ENCODE measurements at regions not wholly inside any gene's neighbourhood (a gene's known extent, or its start where the extent isn't known, plus 50 kb on each side); places are given as distances from the start of the nearest gene placed in this dataset.
"Not testable (repeated sequence)": the region's sequence is repeated elsewhere in the genome, so short reads cannot be mapped to it uniquely, and the experiment has no call there.

DNA sequence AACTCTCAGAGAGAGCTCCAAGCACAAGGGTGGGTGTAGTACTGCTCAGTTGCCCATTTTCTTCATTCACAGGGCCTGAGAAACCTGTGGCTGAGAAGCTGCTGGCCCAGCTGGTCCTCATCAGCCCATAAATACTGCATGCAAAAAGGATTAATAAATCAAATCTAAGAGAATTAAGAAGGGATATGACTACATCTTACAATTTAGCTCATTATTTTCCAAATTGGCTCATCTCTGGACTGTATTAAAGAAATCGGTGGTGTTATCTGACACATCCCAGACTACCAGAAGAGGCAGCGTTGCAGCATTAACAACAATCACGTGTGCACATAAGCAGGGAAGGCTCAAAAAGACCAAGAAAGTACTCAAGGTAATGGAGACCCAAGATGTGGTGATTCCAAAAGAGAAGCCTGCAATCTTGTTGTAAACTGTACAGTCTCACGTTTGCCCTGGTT is 90.7 kb downstream of the CD24 start:
- no peak for DNase-seq

GRCh38 chr6:106882601-106883518 is 91.7 kb downstream of the CD24 start:
- DNase-seq, result no peak

- DNase-seq, result no peak
These were observed 92.4 kb downstream of the CD24 start for GRCh38 chr6:106882138-106882537.

- no peak for DNase-seq
These were observed 93.6 kb downstream of the CD24 start for GRCh38 chr6:106880952-106881351.

- DNase-seq, result no peak
These were observed 98.7 kb downstream of the CD24 start for GRCh38 chr6:106875782-106876321.

DNA sequence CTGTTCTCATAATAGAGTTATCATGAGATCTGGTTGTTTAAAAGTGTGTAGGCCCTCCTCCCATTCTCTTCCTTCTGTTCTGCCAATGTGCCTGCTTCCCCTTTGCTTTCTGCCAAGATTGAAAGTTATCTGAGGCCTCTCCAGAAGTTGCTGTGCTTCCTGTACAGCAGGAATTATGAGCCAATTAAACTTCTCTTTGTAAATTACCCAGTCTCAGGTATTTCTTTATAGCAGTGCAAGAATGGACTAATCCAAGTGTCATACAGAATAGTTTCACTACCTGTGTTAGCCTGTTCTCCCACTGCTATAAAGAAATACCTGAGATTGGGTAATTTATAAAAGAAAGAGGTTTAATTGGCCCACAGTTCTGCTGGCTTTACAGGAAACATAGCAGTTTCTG is 100.0 kb downstream of the CD24 start:
- DNase-seq, result no peak

GRCh38 chr6:106872049-106872448 is 102.5 kb downstream of the CD24 start:
- no peak for DNase-seq

- no peak for DNase-seq
These were observed 103.5 kb downstream of the CD24 start for GRCh38 chr6:106870824-106871717.

DNA sequence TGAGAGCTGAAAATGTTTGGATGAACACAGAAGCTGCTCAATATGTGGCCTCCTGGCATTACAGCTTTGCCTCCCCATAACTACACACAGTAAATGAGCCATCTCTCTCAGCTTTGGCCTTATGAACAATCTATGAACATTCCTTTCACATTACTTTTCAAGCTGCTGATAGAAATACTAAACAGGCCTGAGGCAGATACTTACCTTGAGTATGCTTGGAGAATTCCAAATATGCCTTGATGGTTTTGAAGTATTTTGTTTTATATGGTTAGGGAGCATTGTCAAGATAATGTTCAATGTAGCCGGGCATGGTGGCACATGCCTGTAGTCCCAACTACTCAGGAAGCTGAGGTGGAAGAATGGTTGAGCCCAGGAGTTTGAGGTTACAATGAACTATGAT is 104.5 kb downstream of the CD24 start:
- no peak for DNase-seq

DNA sequence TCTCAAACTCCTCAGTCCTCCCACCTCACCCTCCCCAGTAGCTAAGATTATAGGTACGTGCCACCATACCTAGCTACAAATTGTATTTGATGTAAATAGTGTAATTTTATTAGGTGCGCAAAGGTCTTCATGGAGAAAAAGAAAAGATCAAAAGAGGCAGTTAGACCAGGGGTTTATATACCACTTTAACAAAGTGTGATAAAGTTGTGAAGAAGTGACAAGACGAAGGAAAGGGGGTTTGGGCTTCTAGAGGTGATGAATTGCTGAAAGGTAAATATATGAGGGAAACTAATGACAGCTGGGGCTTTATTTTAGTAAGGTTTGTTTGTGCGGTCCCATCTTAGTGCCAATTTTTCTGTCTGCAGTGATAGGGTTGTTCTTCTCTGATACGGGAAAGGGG is 105.3 kb downstream of the CD24 start:
- no peak for DNase-seq

DNA sequence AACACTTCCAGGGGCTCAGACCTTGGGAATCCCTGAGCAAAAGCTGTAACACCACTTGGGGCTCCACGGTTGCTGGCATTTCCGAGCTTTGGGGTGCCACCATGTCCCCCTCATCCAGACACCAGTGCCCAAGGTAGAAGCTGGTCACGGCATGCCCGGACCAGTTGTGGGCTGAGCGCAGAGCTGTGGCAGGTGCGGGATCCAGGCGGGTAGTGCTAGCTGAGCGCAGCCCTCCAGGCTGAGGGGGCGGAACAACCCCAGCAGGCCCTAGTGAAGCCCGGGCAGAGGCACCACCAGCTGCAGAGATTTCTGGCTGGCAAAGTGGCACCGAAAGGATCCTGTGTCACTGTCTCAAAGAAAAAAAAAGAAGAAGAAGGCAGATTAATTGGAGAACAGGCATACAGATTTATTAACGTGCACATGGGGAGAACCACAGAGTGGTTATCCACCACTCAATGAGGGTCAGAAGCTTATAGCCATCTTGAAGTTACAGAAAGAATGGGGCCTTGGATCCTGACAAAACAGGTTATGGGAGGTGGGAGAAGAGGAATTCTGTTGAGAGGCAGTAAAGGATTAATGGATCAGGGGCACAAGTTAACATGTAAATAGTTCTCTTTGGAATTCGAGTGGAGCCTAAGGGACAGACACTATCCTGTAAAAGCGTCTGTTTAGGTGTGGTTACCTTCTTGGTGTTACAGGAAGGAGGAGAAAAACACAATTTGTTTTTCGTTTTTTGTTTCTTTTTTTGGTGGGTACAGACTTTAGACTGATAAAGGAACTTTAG is 107.5 kb downstream of the CD24 start:
- no peak for DNase-seq

GRCh38 chr6:106862858-106863257 is 111.7 kb downstream of the CD24 start:
- DNase-seq, result no peak

DNA sequence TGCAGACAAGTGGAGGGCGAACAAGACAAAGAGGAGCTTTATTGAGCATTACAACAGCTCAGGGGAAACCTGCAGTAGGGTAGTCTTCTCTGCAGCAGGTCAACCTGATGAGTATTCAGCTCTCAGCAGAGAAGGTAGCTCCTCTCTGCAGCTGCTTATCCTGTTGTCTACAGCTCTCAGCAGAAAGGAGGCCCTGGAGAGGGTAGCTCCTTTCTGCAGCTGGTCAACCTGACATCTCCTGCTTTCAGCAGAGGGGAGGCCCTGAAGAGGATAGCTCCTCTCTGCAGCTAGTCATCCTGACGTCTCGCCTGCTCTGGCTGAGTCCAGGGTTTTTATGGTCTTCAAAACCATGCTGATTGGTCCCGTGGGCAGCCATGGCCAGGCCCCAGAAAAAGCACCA is 113.6 kb downstream of the CD24 start:
- DNase-seq, result no peak

GRCh38 chr6:106858653-106859092 is 115.9 kb downstream of the CD24 start:
- DNase-seq, result no peak

DNA sequence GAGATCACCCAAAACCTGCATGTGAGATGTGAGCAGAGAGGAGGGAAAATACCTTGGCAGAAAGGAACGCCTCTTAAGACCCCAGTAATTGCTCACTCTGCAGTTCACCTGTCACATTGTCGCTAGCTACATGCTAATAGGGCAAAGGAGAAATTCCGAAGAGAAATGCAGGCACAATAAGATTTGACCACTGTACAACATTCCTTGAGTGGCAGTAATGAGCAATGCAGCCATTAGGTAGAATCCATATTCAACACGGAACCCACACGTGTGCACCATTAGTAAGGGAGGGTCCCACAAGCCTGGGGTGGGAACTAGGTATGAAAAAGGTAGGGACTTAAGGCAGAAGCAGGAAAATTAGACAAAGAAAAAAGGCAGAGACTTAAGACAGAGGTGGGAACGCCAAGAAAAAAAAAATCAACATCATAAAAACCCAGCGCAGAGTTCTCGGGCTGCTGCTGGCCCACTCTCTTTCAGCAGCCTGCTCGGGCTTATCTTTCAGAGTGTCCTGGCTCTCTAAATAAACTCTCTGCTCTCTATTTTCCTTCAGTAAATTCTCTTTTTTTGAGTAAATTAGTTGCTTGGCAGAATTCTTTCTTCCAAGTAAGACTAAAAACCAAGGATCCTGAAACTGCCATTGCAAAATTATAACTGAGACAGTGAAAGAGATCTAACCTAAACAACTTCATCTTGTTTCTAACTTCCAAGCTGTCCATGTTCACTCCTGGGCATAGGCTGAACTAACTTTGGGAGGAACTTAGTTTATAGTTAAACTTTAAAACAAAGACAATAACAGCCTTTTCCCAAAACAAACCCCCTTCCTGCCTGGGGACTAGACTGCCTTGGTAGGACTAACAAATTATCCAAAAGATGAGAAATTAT is 116.5 kb downstream of the CD24 start:
- no peak for DNase-seq

- DNase-seq, result not testable (repeated sequence)
These were observed 117.2 kb downstream of the CD24 start for GRCh38 chr6:106857310-106857709.

DNA sequence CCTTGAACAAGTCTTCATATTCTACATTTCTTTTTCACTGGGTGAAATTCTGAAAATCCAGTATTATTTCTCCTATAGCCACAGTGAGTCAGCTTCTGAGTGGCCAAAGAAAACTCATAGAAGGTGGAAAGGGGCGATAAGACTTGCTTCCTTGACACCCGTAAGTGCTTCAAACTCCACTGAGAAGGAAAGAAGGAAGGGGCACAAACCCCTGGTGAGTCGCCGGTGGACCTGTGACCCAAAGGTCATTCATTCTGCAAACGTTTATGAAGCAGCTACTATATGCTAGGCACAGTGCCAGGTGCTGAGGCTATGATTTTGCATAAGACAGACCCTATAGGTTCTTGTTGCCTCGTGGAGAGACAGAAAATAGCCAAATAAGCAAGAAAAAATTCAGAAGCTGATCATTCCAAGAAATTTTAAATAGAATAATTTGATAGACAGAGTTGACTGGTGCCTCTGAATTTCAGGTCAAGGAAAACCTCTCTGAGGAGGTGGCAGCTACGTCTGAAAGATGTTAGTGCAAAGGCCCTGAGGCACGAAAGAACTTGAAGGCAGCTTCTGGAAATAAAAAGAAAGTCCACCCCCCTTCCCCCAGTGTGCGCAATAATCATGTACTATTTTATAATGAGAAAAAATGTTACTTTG is 118.2 kb downstream of the CD24 start:
- DNase-seq, result no peak

- no peak for DNase-seq
These were observed 119.4 kb downstream of the CD24 start for GRCh38 chr6:106855117-106855516.

DNA sequence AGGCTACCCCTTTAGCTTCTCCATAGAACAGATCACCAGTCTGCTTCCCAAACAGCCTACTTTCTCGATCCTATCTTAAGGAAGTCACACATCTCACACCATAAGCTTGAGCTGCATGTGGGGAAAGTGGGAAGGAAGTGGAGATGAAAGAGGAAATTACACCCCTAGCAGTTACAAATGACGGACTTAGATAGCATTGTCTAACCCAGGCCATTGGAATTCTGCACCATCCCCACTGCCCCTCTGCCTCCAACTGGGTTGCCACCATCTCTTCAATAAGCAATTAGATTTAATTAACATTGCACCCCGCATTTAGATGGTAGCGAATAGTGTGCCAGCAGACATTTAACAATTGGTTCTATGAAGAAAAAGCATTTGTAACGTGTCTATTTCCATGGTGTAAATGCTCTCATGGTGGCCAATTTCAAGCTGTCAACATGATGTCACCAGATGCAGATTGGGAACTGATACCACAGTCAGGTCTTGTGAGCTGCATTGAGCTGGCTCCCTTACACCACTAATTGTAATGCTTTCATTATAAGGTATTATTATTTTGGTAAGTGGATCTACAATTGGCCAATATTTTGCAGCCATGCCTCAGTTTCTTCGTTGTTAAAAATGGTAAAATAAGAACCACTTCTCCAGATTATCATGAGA is 124.7 kb downstream of the CD24 start:
- no peak for DNase-seq

- no peak for DNase-seq
These were observed 125.4 kb downstream of the CD24 start for GRCh38 chr6:106849120-106849519.
